ENCODE measurements at regions not wholly inside any gene's neighbourhood (a gene's known extent, or its start where the extent isn't known, plus 50 kb on each side); places are given as distances from the start of the nearest gene placed in this dataset.
"Not testable (repeated sequence)": the region's sequence is repeated elsewhere in the genome, so short reads cannot be mapped to it uniquely, and the experiment has no call there.

- DNase-seq (ENCODE audit: low read depth, low spot score) (no peak), ATAC-seq (no peak)
- BruUV-seq (replicated peaks) = no TSS peak
- no peaks in the 10 kb centered on the region for H3K36me3 ChIP-seq (ENCODE audit: control insufficient read depth, insufficient read depth, low read length)
- H3K27me3 ChIP-seq (ENCODE audit: control insufficient read depth, insufficient read depth, low read length) = no peaks in the 10 kb centered on the region
- in situ Hi-C loops (cut with HindIII; ENCODE audit: low pct_unique_long_range_greater_than_20kb, low sequenced_read_pairs) (no loop called here), intact Hi-C loops (cut with micrococcal nuclease; ENCODE audit: unreplicated experiment) (no loop called here)
- H3K27ac ChIP-seq (ENCODE audit: low read length) = no peak overlapping the region
- H3K9me3 ChIP-seq (ENCODE audit: control insufficient read depth, insufficient read depth, low read depth, low read length) = no peaks in the 10 kb centered on the region
- no peak overlapping the region for H3K4me3 ChIP-seq (ENCODE audit: low read depth in 2 of 2, low read length in 2 of 2)
- H3K4me1 ChIP-seq (ENCODE audit: control insufficient read depth, insufficient read depth, low read length) = no peaks in the 10 kb centered on the region
- POLR2A ChIA-PET = no interaction called here
- TF ChIP-seq POLR2AphosphoS5 (IDR thresholded peaks at IDR 0.05; ENCODE audit: low read depth, low read length) = no peak
- no peak for TF ChIP-seq REST (IDR thresholded peaks at IDR 0.05; ENCODE audit: insufficient read depth in 1 of 2, low read depth in 2 of 2, low read length in 1 of 2)
- TF ChIP-seq TCF7L2 (IDR thresholded peaks at IDR 0.05; ENCODE audit: low read depth, low read length) = no peak
- no peak for TF ChIP-seq CTCF (IDR thresholded peaks at IDR 0.05)
- TF ChIP-seq SIN3A (IDR thresholded peaks at IDR 0.05; ENCODE audit: borderline replicate concordance, insufficient read depth, low read depth, low read length) = no peak
- CTCF ChIA-PET = no interaction called here
These were observed 224.0 kb downstream of the TTC6 start for GRCh38 chr14:37819155-37820015.

- intact Hi-C loops (cut with micrococcal nuclease; ENCODE audit: unreplicated experiment); H3K27ac ChIP-seq (ENCODE audit: low read length); H3K4me1 ChIP-seq (ENCODE audit: control insufficient read depth, insufficient read depth, low read length); DNase-seq (ENCODE audit: low read depth, low spot score); ATAC-seq; BruUV-seq (replicated peaks); H3K9me3 ChIP-seq (ENCODE audit: control insufficient read depth, insufficient read depth, low read depth, low read length); in situ Hi-C loops (cut with HindIII; ENCODE audit: low pct_unique_long_range_greater_than_20kb, low sequenced_read_pairs); H3K4me3 ChIP-seq (ENCODE audit: low read depth in 2 of 2, low read length in 2 of 2); H3K36me3 ChIP-seq (ENCODE audit: control insufficient read depth, insufficient read depth, low read length); CTCF ChIA-PET; H3K27me3 ChIP-seq (ENCODE audit: control insufficient read depth, insufficient read depth, low read length): not testable (repeated sequence)
- POLR2A ChIA-PET = interaction anchor here (0.7 kb wide), 1 partner anchor 32 kb away, joined by 3 read pairs; no protein-coding TSS in a partner anchor
These were observed 225.4 kb downstream of the TTC6 start for GRCh38 chr14:37820810-37821209.
